ENCODE measurements at regions not wholly inside any gene's neighbourhood (a gene's known extent, or its start where the extent isn't known, plus 50 kb on each side); places are given as distances from the start of the nearest gene placed in this dataset.

- Mint-ChIP-seq H3K9me3 (peaks cover 5 to 21% of the 10 kb centered on the region in 2 donors), H3K27me3 (no peaks in the 10 kb centered on the region), H3K4me1 (ENCODE audit: low read depth in 2 of 2) (no peaks in the 10 kb centered on the region), H3K27ac (no peak overlapping the region), H3K36me3 (ENCODE audit: insufficient read depth) (no peaks in the 10 kb centered on the region), H3K4me3 (no peak overlapping the region)
- DNase-seq (no peak), ATAC-seq (replicated peaks) (no peak)
Observed at GRCh38 chr9:75609401-75609800, 281.1 kb upstream of the PCSK5 start.

DNA sequence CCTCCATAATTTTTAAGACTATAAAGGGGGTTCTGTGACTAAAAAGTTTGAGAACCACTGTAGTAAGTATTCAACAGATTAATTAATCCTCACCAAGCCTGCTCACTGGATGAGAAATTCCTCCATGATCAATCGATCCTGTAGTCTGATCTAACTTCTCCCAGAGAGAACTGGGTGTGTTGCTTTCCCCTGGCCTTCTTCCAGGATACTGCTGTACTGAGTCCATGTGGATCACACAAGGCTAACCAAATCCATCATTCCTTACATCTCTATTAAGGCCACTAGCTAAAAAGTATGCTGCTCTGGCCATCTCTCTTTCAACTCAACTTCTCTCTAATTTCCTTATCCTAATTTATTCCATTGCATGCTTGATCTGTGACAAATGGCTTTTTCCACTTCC, 280.2 kb upstream of the PCSK5 start:
- H3K27me3 Mint-ChIP-seq: no peaks in the 10 kb centered on the region
- no peaks in the 10 kb centered on the region for H3K36me3 Mint-ChIP-seq (ENCODE audit: insufficient read depth)
- H3K9me3 Mint-ChIP-seq: peaks cover 5 to 21% of the 10 kb centered on the region in 2 donors
- no peak overlapping the region for H3K27ac Mint-ChIP-seq
- H3K4me3 Mint-ChIP-seq: no peak overlapping the region
- DNase-seq (no peak), ATAC-seq (replicated peaks) (no peak)
- no peaks in the 10 kb centered on the region for H3K4me1 Mint-ChIP-seq (ENCODE audit: low read depth in 2 of 2)

DNA sequence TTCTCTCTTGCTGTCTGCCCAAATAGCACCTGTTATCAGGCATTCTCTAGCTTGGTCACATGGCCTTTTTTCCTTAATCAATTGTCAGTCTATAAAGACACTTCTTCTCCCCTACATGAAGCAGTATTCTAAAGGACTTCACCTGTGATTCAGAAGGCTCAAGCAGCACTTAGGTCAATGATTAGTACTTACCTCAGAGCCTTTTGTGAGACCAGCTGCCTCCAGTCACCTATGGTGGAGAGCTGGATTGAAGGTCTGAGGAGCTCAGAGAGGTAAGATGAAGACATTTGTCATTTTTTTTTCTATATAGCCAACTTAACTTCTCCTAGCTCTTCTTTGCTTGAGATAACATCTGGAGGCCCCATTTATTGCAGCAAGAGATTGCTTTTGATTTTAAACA, 278.3 kb upstream of the PCSK5 start:
- H3K4me1 Mint-ChIP-seq (ENCODE audit: low read depth in 2 of 2): no peaks in the 10 kb centered on the region
- H3K36me3 Mint-ChIP-seq (ENCODE audit: insufficient read depth): no peaks in the 10 kb centered on the region
- no peaks in the 10 kb centered on the region for H3K27me3 Mint-ChIP-seq

DNA sequence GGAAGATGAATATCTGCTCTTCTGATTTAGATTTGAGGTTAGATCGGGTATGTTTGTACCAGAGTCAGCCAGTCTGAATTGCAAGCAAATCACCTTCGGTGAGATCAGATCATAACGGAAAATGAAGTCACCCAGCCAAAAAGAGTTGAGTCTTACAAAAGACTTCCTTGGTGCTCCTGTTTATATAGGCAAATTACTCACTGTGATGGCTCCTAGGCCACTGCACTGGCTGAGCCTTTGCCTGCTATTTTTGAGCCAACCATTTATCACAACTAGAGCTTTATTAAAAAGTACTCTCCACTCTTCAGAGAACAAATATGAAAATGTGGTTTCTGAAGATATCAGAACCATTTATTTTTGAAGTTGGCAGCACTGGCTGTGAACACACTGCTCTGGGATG, 277.7 kb upstream of the PCSK5 start:
- DNase-seq: no peak
- ATAC-seq (replicated peaks): no peak
- Mint-ChIP-seq H3K36me3 (ENCODE audit: insufficient read depth) (no peaks in the 10 kb centered on the region), H3K9me3 (peaks cover 9 to 11% of the 10 kb centered on the region in 2 donors), H3K4me3 (no peak overlapping the region), H3K4me1 (ENCODE audit: low read depth in 2 of 2) (no peaks in the 10 kb centered on the region), H3K27me3 (no peaks in the 10 kb centered on the region), H3K27ac (no peak overlapping the region)

More for the DNA sequence above, 278.3 kb upstream of the PCSK5 start:
- DNase-seq (no peak), ATAC-seq (replicated peaks) (no peak)
- H3K4me3 Mint-ChIP-seq: no peak overlapping the region
- no peak overlapping the region for H3K27ac Mint-ChIP-seq
- H3K9me3 Mint-ChIP-seq: peaks cover 9 to 11% of the 10 kb centered on the region in 2 donors

DNA sequence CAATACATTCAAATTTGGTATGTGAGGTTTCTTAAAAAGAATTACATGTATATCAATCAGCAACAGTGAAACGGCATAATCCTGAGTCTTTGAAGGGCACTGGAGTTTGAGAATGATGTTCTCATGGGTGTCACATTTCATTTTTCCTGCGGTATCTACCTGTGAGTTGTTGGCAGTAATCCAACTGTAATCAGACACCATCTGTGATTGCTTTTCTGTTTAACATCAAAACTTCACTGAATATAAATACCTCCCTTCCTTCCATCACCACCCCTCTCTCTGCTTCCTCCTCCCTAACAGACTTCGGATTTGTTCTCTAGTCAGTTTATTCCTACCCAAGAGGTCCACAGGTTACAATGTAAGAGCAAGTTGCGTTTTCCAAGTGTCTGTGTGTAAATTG, 275.2 kb upstream of the PCSK5 start:
- ATAC-seq (replicated peaks) (no peak), DNase-seq (no peak)
- Mint-ChIP-seq H3K27me3 (no peaks in the 10 kb centered on the region), H3K9me3 (peaks cover 7 to 11% of the 10 kb centered on the region in 2 donors), H3K36me3 (ENCODE audit: insufficient read depth) (no peaks in the 10 kb centered on the region), H3K27ac (no peak overlapping the region), H3K4me1 (ENCODE audit: low read depth in 2 of 2) (no peaks in the 10 kb centered on the region), H3K4me3 (no peak overlapping the region)

DNA sequence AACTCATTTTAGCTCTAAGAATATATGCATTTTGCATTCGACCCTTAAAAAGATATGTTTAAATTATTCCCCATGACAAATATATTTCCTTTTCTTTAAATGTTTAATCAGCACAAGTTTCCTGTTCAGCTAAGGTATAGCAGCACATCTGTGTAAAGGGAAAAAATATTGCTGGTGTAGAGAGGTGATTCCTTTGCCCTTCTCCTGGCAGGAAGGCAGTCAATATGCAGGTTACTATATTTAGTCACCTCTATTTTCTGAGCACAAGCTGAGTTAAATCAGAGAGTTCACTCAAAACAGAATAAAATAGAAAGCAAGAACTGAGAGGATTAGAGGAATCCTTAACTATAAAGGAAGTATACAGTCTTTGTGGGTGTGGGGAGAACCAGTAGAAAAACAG, 274.4 kb upstream of the PCSK5 start:
- peaks cover 6 to 9% of the 10 kb centered on the region in 2 donors for H3K9me3 Mint-ChIP-seq
- H3K27me3 Mint-ChIP-seq: no peaks in the 10 kb centered on the region
- no peak overlapping the region for H3K4me3 Mint-ChIP-seq
- no peaks in the 10 kb centered on the region for H3K4me1 Mint-ChIP-seq (ENCODE audit: low read depth in 2 of 2)
- no peak overlapping the region for H3K27ac Mint-ChIP-seq
- DNase-seq (no peak), ATAC-seq (replicated peaks) (no peak)
- no peaks in the 10 kb centered on the region for H3K36me3 Mint-ChIP-seq (ENCODE audit: insufficient read depth)

GRCh38 chr9:75616841-75617566, 273.5 kb upstream of the PCSK5 start:
- peaks cover 0 to 9% of the 10 kb centered on the region in 2 donors for H3K9me3 Mint-ChIP-seq
- no peak overlapping the region for H3K4me3 Mint-ChIP-seq
- H3K27me3 Mint-ChIP-seq: no peaks in the 10 kb centered on the region
- DNase-seq (no peak), ATAC-seq (replicated peaks) (no peak)
- H3K4me1 Mint-ChIP-seq (ENCODE audit: low read depth in 2 of 2): no peaks in the 10 kb centered on the region
- H3K27ac Mint-ChIP-seq: no peak overlapping the region
- no peaks in the 10 kb centered on the region for H3K36me3 Mint-ChIP-seq (ENCODE audit: insufficient read depth)

DNA sequence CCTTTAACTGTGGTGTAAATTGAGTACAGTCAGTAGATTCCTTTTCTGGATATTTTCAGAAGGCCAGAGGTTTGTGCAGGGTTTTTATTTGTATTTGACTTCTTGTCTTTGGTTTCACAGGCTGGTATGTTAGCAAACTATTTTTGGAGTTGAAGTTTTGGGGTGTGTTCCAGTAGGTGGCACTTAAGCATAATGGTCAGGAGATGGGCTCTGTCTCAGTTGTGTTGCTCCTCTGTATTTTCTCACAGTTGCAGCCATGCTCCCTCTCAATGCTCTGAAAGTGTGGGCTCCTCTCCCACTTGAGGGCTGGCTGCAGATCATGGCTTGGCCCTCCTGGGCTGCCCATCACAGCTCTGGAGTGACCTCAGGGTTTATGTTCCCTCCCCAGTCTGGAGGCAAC, 267.0 kb upstream of the PCSK5 start:
- no peaks in the 10 kb centered on the region for H3K4me1 Mint-ChIP-seq (ENCODE audit: low read depth in 2 of 2)
- DNase-seq (no peak), ATAC-seq (replicated peaks) (no peak)
- peaks cover 6 to 14% of the 10 kb centered on the region in 2 donors for H3K9me3 Mint-ChIP-seq
- no peaks in the 10 kb centered on the region for H3K27me3 Mint-ChIP-seq
- no peak overlapping the region for H3K27ac Mint-ChIP-seq
- H3K36me3 Mint-ChIP-seq (ENCODE audit: insufficient read depth): no peaks in the 10 kb centered on the region
- no peak overlapping the region for H3K4me3 Mint-ChIP-seq

DNA sequence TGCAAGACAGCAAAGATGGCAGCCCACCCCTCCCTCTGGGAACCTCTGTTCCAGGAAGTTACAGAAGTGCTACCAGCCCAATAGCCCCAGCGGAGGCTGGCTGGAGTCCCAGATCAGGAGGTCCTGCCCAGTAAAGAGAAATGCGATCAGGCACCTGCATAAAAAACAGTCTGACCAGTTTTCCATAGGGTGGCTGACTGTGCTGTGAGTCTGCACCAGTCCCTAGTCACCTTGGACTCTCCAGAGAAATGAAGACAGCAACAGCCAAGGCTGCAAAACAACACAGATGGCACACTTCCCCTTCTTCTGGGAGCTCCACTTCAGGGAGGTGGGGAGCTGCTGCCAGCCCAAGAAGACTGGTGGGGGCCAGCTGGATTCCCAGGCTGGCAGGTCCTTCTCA, 265.5 kb upstream of the PCSK5 start:
- no peaks in the 10 kb centered on the region for H3K36me3 Mint-ChIP-seq (ENCODE audit: insufficient read depth)
- no peak overlapping the region for H3K4me3 Mint-ChIP-seq
- H3K9me3 Mint-ChIP-seq: peaks cover 6 to 14% of the 10 kb centered on the region in 2 donors
- no peaks in the 10 kb centered on the region for H3K27me3 Mint-ChIP-seq
- H3K27ac Mint-ChIP-seq: no peak overlapping the region
- DNase-seq (no peak), ATAC-seq (replicated peaks) (no peak)
- H3K4me1 Mint-ChIP-seq (ENCODE audit: low read depth in 2 of 2): no peaks in the 10 kb centered on the region

DNA sequence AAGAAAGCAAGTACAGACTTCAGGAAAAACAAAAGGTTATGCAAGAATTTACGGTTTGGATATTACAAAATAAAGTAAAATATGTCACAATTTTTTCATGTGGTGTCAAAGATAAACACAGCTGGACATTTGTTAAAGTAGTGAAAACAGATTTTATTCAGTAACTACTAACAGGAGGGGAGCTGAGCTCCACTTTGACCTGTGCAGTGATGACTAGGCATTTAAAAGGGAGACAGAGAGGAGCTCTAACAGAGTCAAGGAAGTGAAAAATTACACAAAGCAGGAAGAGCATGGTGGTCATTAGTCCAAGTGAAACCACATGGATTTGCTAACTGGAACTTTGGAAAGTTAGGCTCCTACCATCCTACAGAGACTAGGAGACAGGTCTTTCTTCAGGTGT, 263.6 kb upstream of the PCSK5 start:
- peaks cover 1 to 14% of the 10 kb centered on the region in 2 donors for H3K9me3 Mint-ChIP-seq
- ATAC-seq (replicated peaks): no peak
- H3K36me3 Mint-ChIP-seq (ENCODE audit: insufficient read depth): no peaks in the 10 kb centered on the region
- H3K4me1 Mint-ChIP-seq (ENCODE audit: low read depth in 2 of 2): no peaks in the 10 kb centered on the region
- DNase-seq: no peak
- H3K27ac Mint-ChIP-seq: no peak overlapping the region
- no peak overlapping the region for H3K4me3 Mint-ChIP-seq
- no peaks in the 10 kb centered on the region for H3K27me3 Mint-ChIP-seq

DNA sequence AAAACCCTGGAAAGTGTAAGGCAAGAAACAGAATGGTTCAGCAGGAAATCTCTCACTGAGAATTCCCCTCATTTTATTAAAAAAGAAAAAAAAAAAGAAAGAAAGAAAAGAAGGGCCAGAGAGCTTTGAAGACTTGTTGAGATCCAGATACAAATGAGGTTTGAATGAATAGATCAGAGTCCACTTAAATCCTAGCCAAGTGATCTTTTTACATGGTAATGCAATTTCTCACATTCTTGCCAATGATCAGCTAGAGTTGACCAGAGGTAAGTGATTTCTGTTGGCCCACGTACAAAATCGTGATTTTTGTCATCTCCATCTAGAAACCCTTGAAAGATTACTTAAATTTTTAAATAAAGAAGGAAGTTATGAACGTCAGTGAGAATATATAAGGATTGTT, 261.5 kb upstream of the PCSK5 start:
- Mint-ChIP-seq H3K27ac (no peak overlapping the region), H3K27me3 (no peaks in the 10 kb centered on the region), H3K4me1 (ENCODE audit: low read depth in 2 of 2) (no peaks in the 10 kb centered on the region), H3K36me3 (ENCODE audit: insufficient read depth) (no peaks in the 10 kb centered on the region), H3K4me3 (no peak overlapping the region), H3K9me3 (peaks cover 2% of the 10 kb centered on the region in 2 donors)
- no peak for ATAC-seq (replicated peaks)
- DNase-seq: no peak

- H3K27me3 Mint-ChIP-seq: no peaks in the 10 kb centered on the region
- ATAC-seq (replicated peaks) (no peak), DNase-seq (no peak)
- no peaks in the 10 kb centered on the region for H3K36me3 Mint-ChIP-seq (ENCODE audit: insufficient read depth)
- no peak overlapping the region for H3K4me3 Mint-ChIP-seq
- no peak overlapping the region for H3K27ac Mint-ChIP-seq
- H3K9me3 Mint-ChIP-seq: peaks cover 0 to 2% of the 10 kb centered on the region in 2 donors
- no peaks in the 10 kb centered on the region for H3K4me1 Mint-ChIP-seq (ENCODE audit: low read depth in 2 of 2)
Observed at GRCh38 chr9:75633451-75634057, 256.9 kb upstream of the PCSK5 start.

GRCh38 chr9:75636427-75637045, 253.9 kb upstream of the PCSK5 start:
- Mint-ChIP-seq H3K27me3 (no peaks in the 10 kb centered on the region), H3K27ac (no peak overlapping the region)

DNA sequence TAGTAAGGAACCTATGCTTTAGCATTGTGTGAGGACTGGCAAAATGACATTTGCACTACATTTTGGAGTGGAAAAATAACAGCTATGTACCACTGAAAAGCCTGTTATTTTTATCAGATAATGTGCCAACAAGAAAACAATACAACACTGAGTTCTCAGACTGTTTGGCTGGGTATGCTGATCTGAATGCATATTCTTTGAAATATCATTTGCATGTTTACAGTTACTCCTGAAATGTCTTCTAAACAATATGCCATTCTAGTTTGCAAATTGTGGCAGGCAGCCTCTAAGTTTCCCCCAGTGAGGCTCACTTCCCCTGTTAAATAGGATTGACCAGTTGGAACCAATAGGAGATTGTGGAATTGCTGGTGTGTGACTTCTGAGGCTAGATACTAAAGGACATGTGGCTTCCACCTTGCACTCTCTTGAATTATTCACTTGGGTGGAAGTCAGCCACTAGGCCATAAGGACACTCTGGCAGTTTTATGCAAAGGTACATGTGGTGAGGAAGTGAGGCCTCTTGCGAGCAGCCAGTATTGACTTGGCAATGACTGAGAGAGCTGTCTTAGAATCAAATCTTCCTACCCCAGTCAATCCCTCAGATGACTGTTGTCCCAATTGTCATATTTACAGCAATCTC, 250.4 kb upstream of the PCSK5 start:
- DNase-seq (no peak), ATAC-seq (replicated peaks) (no peak)
- Mint-ChIP-seq H3K9me3 (no peaks in the 10 kb centered on the region), H3K27ac (no peak overlapping the region), H3K27me3 (no peaks in the 10 kb centered on the region), H3K4me1 (ENCODE audit: low read depth in 2 of 2) (no peaks in the 10 kb centered on the region), H3K36me3 (ENCODE audit: insufficient read depth) (no peaks in the 10 kb centered on the region), H3K4me3 (no peak overlapping the region)

More at GRCh38 chr9:75636427-75637045, 253.9 kb upstream of the PCSK5 start:
- no peaks in the 10 kb centered on the region for H3K36me3 Mint-ChIP-seq (ENCODE audit: insufficient read depth)
- DNase-seq (no peak), ATAC-seq (replicated peaks) (no peak)
- H3K4me3 Mint-ChIP-seq: no peak overlapping the region
- H3K4me1 Mint-ChIP-seq (ENCODE audit: low read depth in 2 of 2): no peaks in the 10 kb centered on the region
- H3K9me3 Mint-ChIP-seq: peaks cover 0 to 2% of the 10 kb centered on the region in 2 donors
